Kidney (tissue), 13 donors: ENCODE measurements at regions not wholly inside any gene's neighbourhood (a gene's known extent, or its start where the extent isn't known, plus 50 kb on each side); places are given as distances from the start of the nearest gene placed in this dataset.

Experiments used
- DNase-seq, 5 donors: peaks; one replicate each; pipeline ENCODE4 v3.0.0-alpha.2; 2013 to 2020
- FAIRE-seq: peaks from 2 replicates; lab custom pipeline; 2012; peaks lifted over from hg19 to GRCh38; lab: Jason Lieb, UNC
- H3K27ac ChIP-seq, 2 donors: one replicate each; pipeline ENCODE4 v1.7.0; 2013; ENCODE audit warnings: low read depth in 2 of 2, low read length in 2 of 2, inconsistent platforms in 1 of 2
- H3K27me3 ChIP-seq: one replicate; pipeline ENCODE4 v1.7.1; 2013; ENCODE audit warnings: low read length, inconsistent platforms; ENCODE audit not compliant: control insufficient read depth, insufficient read depth
- H3K36me3 ChIP-seq, 3 donors: one replicate each; pipeline versions ENCODE4 v1.7.0 to v1.7.1; 2013; ENCODE audit warnings: low read length in 3 of 3, control low read depth in 1 of 3, inconsistent platforms in 1 of 3; ENCODE audit not compliant: insufficient read depth in 3 of 3, control insufficient read depth in 2 of 3
- H3K4me1 ChIP-seq, 3 donors: one replicate each; pipeline versions ENCODE4 v1.7.0 to v1.7.1; 2013; ENCODE audit warnings: low read length in 3 of 3, inconsistent platforms in 1 of 3, low read depth in 1 of 3; ENCODE audit not compliant: control insufficient read depth in 2 of 3, insufficient read depth in 2 of 3
- H3K4me3 ChIP-seq, 3 donors: one replicate each; pipeline versions ENCODE4 v1.7.0 to v1.8.1; 2013; ENCODE audit warnings: low read length in 3 of 3, control low read depth in 1 of 3, inconsistent platforms in 1 of 3
- H3K9ac ChIP-seq, 3 donors: one replicate each; pipeline versions ENCODE4 v1.7.0 to v1.7.1; 2013; ENCODE audit warnings: low read length in 3 of 3, control low read depth in 1 of 3, inconsistent platforms in 1 of 3
- H3K9me3 ChIP-seq, 3 donors: one replicate each; pipeline versions ENCODE4 v1.7.0 to v1.7.1; 2013; ENCODE audit warnings: low read length in 3 of 3, control low read depth in 1 of 3, inconsistent platforms in 1 of 3; ENCODE audit not compliant: control insufficient read depth in 2 of 3, insufficient read depth in 1 of 3
- CTCF ChIP-seq: IDR thresholded peaks from 3 replicates; pipeline ENCODE4 v1.5.1; 2012; ENCODE audit warnings: mild to moderate bottlenecking, moderate library complexity, borderline replicate concordance; ENCODE audit not compliant: insufficient read depth; ENCODE audit errors: extremely low read depth
- intact Hi-C: fragments of 100-400 bp; cut with DNase I; formaldehyde crosslinking; loops from one replicate; pipeline ENCODE4 v1.11.1; 2022
- donor health status: control.
- donor health status: control.
- donor health status: control.
- donor health status: control.
- donor health status: control.
- donor health status: DM: yes; HTN: yes; CAD: no.
- donor health status: Normal renal cell carcinoma (clear cell type).

GRCh38 chr3:151989621-151990020 lies 116.2 kb downstream of the SUCNR1 start:
- no peak for DNase-seq
- FAIRE-seq, result no peak
- no peaks in the 10 kb centered on the region for H3K27me3 ChIP-seq
- no peak for TF ChIP-seq CTCF
- intact Hi-C loops, result no loop called here
- H3K27ac ChIP-seq, result no peak overlapping the region
- H3K36me3 ChIP-seq, result no peaks in the 10 kb centered on the region
- no peaks in the 10 kb centered on the region for H3K4me1 ChIP-seq
- no peak overlapping the region for H3K9ac ChIP-seq
- H3K9me3 ChIP-seq, result no peaks in the 10 kb centered on the region
- no peak overlapping the region for H3K4me3 ChIP-seq

GRCh38 chr3:151990696-151991376 lies 117.4 kb downstream of the SUCNR1 start:
- no peak overlapping the region for H3K4me3 ChIP-seq
- TF ChIP-seq CTCF, result no peak
- H3K4me1 ChIP-seq, result no peaks in the 10 kb centered on the region
- H3K27ac ChIP-seq, result no peak overlapping the region
- DNase-seq (no peak), FAIRE-seq (no peak)
- H3K27me3 ChIP-seq, result no peaks in the 10 kb centered on the region
- H3K36me3 ChIP-seq, result no peaks in the 10 kb centered on the region
- H3K9me3 ChIP-seq, result no peaks in the 10 kb centered on the region
- no peak overlapping the region for H3K9ac ChIP-seq
- intact Hi-C loops, result no loop called here

- Histone ChIP-seq H3K9me3 (no peaks in the 10 kb centered on the region), H3K4me1 (no peaks in the 10 kb centered on the region), H3K4me3 (no peak overlapping the region), H3K27me3 (no peaks in the 10 kb centered on the region), H3K36me3 (no peaks in the 10 kb centered on the region), H3K9ac (no peak overlapping the region), H3K27ac (no peak overlapping the region)
- intact Hi-C loops, result no loop called here
- FAIRE-seq (no peak), DNase-seq (no peak)
- no peak for TF ChIP-seq CTCF
Observed at GRCh38 chr3:151992326-151993041, 119.0 kb downstream of the SUCNR1 start.
